Panc1 (cell line): ENCODE measurements at regions not wholly inside any gene's neighbourhood (a gene's known extent, or its start where the extent isn't known, plus 50 kb on each side); places are given as distances from the start of the nearest gene placed in this dataset.

Experiments used
- ATAC-seq: fragments of 200-7000 bp; cut with Tn5 transposase; 2 replicates; pipeline ENCODE4 v1.9.1; 2020; ENCODE audit warnings: mild to moderate bottlenecking, moderate library complexity
- BruUV-seq: library from RNA; stranded (reverse); fragments of 400-500 nt; replicated peaks from 2 replicates; lab custom pipeline; 2021; lab: Mats Ljungman, UMichigan
- CTCF ChIA-PET: fragments of 300-600 bp; sonication (Branson Sonifier 250); formaldehyde crosslinking; loops from one replicate; lab custom pipeline; 2022; ENCODE audit warnings: antibody characterized with exemption; lab: Charles Lee
- POLR2A ChIA-PET: fragments of 300-600 bp; sonication (Branson Sonifier 250); formaldehyde crosslinking; loops from one replicate; lab custom pipeline; 2022; ENCODE audit warnings: antibody characterized with exemption; lab: Charles Lee
- DNase-seq: peaks from one replicate; pipeline ENCODE4 v3.0.0-alpha.2; 2010; ENCODE audit warnings: low read depth, low spot score
- H3K27ac ChIP-seq: 2 replicates; pipeline ENCODE4 v1.5.1; 2011; ENCODE audit warnings: mild to moderate bottlenecking, low read length, inconsistent platforms
- H3K27me3 ChIP-seq: fragments of 200-500 bp; sonication (Bioruptor generic); 2 replicates; pipeline ENCODE4 v1.6.0; 2014; ENCODE audit warnings: low read length, inconsistent platforms; ENCODE audit not compliant: control insufficient read depth, insufficient read depth
- H3K36me3 ChIP-seq: fragments of 200-500 bp; sonication (Bioruptor generic); 2 replicates; pipeline ENCODE4 v1.5.1; 2014; ENCODE audit warnings: inconsistent platforms, mild to moderate bottlenecking, low read length, moderate library complexity; ENCODE audit not compliant: control insufficient read depth, insufficient read depth
- H3K4me1 ChIP-seq: 2 replicates; pipeline ENCODE4 v1.5.1; 2011; ENCODE audit warnings: inconsistent platforms, mild to moderate bottlenecking, low read length, moderate library complexity; ENCODE audit not compliant: control insufficient read depth, insufficient read depth
- H3K4me3 ChIP-seq, 2 experiments: 2 replicates each; pipeline ENCODE4 v1.5.1; 2011 to 2012; ENCODE audit warnings: low read depth in 2 of 2, low read length in 2 of 2, mild to moderate bottlenecking in 2 of 2, inconsistent platforms in 1 of 2, moderate library complexity in 1 of 2
- H3K9me3 ChIP-seq: fragments of 200-500 bp; sonication (Bioruptor generic); 2 replicates; pipeline ENCODE4 v1.5.1; 2014; ENCODE audit warnings: low read depth, mild to moderate bottlenecking, inconsistent platforms, low read length, moderate library complexity; ENCODE audit not compliant: control insufficient read depth, insufficient read depth
- CTCF ChIP-seq: fragments of 450-650 bp; IDR thresholded peaks from 2 replicates; pipeline ENCODE4 v1.5.1; 2017; ENCODE audit warnings: mild to moderate bottlenecking
- POLR2AphosphoS5 ChIP-seq: IDR thresholded peaks from 2 replicates; pipeline ENCODE4 v1.6.1; 2012; ENCODE audit warnings: mild to moderate bottlenecking, low read depth, low read length, moderate library complexity
- REST ChIP-seq, 2 experiments: IDR thresholded peaks; 2 replicates each; pipeline ENCODE4 v1.6.1; 2011 to 2012; ENCODE audit warnings: low read depth in 2 of 2, control low read depth in 1 of 2, low read length in 1 of 2, mild to moderate bottlenecking in 1 of 2, moderate library complexity in 1 of 2; ENCODE audit not compliant: insufficient read depth in 1 of 2
- SIN3A ChIP-seq: IDR thresholded peaks from 2 replicates; pipeline ENCODE4 v1.6.1; 2012; ENCODE audit warnings: low read depth, mild to moderate bottlenecking, low read length, moderate library complexity, borderline replicate concordance; ENCODE audit not compliant: insufficient read depth
- TCF7L2 ChIP-seq: IDR thresholded peaks from 2 replicates; pipeline ENCODE4 v1.6.1; 2011; ENCODE audit warnings: mild to moderate bottlenecking, low read depth, low read length, inconsistent platforms
- in situ Hi-C: cut with HindIII; loops from 2 replicates; pipeline ENCODE4 v1.10.0; 2016; ENCODE audit warnings: low sequenced_read_pairs, low pct_unique_long_range_greater_than_20kb
- intact Hi-C: fragments of 100-400 bp; cut with micrococcal nuclease; formaldehyde crosslinking; loops from one replicate; pipeline ENCODE4 v1.10.0; 2022; ENCODE audit not compliant: unreplicated experiment

- no peak overlapping the region for H3K4me3 ChIP-seq
- BruUV-seq = no TSS peak
- TF ChIP-seq SIN3A (no peak), POLR2AphosphoS5 (no peak), TCF7L2 (no peak), REST (IDR thresholded peaks at IDR 0.05; ENCODE audit: insufficient read depth in 1 of 2, low read depth in 2 of 2, low read length in 1 of 2) (no peak), CTCF (no peak)
- in situ Hi-C loops = no loop called here
- DNase-seq (no peak), ATAC-seq (no peak)
- no peaks in the 10 kb centered on the region for H3K4me1 ChIP-seq
- POLR2A ChIA-PET = no interaction called here
- H3K9me3 ChIP-seq = no peaks in the 10 kb centered on the region
- no peaks in the 10 kb centered on the region for H3K27me3 ChIP-seq
- CTCF ChIA-PET = no interaction called here
- no peaks in the 10 kb centered on the region for H3K36me3 ChIP-seq
- H3K27ac ChIP-seq = no peak overlapping the region
- intact Hi-C loops = no loop called here
Observed at GRCh38 chr5:121296356-121296755, 555.3 kb upstream of the FTMT start.

- Histone ChIP-seq H3K4me3 (no peak overlapping the region), H3K27ac (no peak overlapping the region), H3K27me3 (no peaks in the 10 kb centered on the region), H3K9me3 (no peaks in the 10 kb centered on the region), H3K4me1 (no peaks in the 10 kb centered on the region), H3K36me3 (no peaks in the 10 kb centered on the region)
- DNase-seq = no peak
- CTCF ChIA-PET = no interaction called here
- no peak for ATAC-seq
- BruUV-seq = no TSS peak
- POLR2A ChIA-PET = no interaction called here
- TF ChIP-seq REST (IDR thresholded peaks at IDR 0.05; ENCODE audit: insufficient read depth in 1 of 2, low read depth in 2 of 2, low read length in 1 of 2) (no peak), TCF7L2 (no peak), CTCF (no peak), POLR2AphosphoS5 (no peak), SIN3A (no peak)
- in situ Hi-C loops = no loop called here
- intact Hi-C loops = no loop called here
Observed at GRCh38 chr5:121299153-121299552, 552.5 kb upstream of the FTMT start.
